Gastrocnemius medialis (tissue), 4 donors: ENCODE measurements at regions not wholly inside any gene's neighbourhood (a gene's known extent, or its start where the extent isn't known, plus 50 kb on each side); places are given as distances from the start of the nearest gene placed in this dataset.

Source experiments
- POLR2A ChIP-seq, 2 donors: fragments of 450-650 bp; IDR thresholded peaks; one replicate each; pipeline ENCODE4 v1.6.1; 2017; ENCODE audit warnings: antibody characterized with exemption in 2 of 2, mild to moderate bottlenecking in 2 of 2, moderate library complexity in 2 of 2
- TF ChIP-seq, protein P1 (sequence below), 5 experiments: fragments of 450-650 bp in 3 of 5; fragments of 200-600 bp in 2 of 5; sonication (generic) in 2 of 5; IDR thresholded peaks in 4 of 5; conservative IDR thresholded peaks in 1 of 5; 1 replicate in 4 of 5; 2 replicates in 1 of 5; pipeline ENCODE4 v1.5.1; 2016 to 2019; ENCODE audit warnings: antibody characterized with exemption in 5 of 5, mild to moderate bottlenecking in 3 of 5, moderate library complexity in 3 of 5

GRCh38 chr12:105587237-105587636, 256.7 kb downstream of the C12orf75 start:
- TF ChIP-seq, protein P1, sequence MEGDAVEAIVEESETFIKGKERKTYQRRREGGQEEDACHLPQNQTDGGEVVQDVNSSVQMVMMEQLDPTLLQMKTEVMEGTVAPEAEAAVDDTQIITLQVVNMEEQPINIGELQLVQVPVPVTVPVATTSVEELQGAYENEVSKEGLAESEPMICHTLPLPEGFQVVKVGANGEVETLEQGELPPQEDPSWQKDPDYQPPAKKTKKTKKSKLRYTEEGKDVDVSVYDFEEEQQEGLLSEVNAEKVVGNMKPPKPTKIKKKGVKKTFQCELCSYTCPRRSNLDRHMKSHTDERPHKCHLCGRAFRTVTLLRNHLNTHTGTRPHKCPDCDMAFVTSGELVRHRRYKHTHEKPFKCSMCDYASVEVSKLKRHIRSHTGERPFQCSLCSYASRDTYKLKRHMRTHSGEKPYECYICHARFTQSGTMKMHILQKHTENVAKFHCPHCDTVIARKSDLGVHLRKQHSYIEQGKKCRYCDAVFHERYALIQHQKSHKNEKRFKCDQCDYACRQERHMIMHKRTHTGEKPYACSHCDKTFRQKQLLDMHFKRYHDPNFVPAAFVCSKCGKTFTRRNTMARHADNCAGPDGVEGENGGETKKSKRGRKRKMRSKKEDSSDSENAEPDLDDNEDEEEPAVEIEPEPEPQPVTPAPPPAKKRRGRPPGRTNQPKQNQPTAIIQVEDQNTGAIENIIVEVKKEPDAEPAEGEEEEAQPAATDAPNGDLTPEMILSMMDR (IDR thresholded peaks at IDR 0.05 in 4 of 5, conservative IDR thresholded peaks at IDR 0.05 in 1 of 5): no peak
- TF ChIP-seq POLR2A (IDR thresholded peaks at IDR 0.05): no peak
